K562 (cell line): ENCODE measurements at regions not wholly inside any gene's neighbourhood (a gene's known extent, or its start where the extent isn't known, plus 50 kb on each side); places are given as distances from the start of the nearest gene placed in this dataset.

Source experiments
- ATAC-seq: fragments of 200-7000 bp; cut with Tn5 transposase; 3 replicates; pipeline ENCODE4 v1.9.1; 2020; ENCODE audit warnings: moderate library complexity
- BruUV-seq: library from RNA; stranded (reverse); fragments of 400-500 nt; replicated peaks from 2 replicates; lab custom pipeline; 2021; lab: Mats Ljungman, UMichigan
- CTCF ChIA-PET: fragments of 300-600 bp; formaldehyde crosslinking; extraction: SDS; loops from one replicate; lab custom pipeline; 2021; ENCODE audit warnings: low intra/inter-chr PET ratio; lab: Yijun Ruan, JAX
- POLR2A ChIA-PET: fragments of 300-600, 350-650 bp; sonication (Branson Sonifier 250); formaldehyde crosslinking; extraction: SDS; loops from one replicate; lab custom pipeline; 2021; ENCODE audit warnings: antibody characterized with exemption, inconsistent platforms; lab: Yijun Ruan, JAX
- DNase-seq, 4 experiments: peaks; one replicate each; pipeline versions ENCODE4 v3.0.0 to v3.0.0-alpha.2; 2011 to 2018; ENCODE audit warnings: low spot score in 3 of 4, mixed read lengths in 3 of 4; ENCODE audit errors: extremely low read depth in 1 of 4
- FAIRE-seq: peaks from 2 replicates; lab custom pipeline; 2011; peaks lifted over from hg19 to GRCh38; lab: Jason Lieb, UNC
- H2AFZ ChIP-seq: 2 replicates; pipeline ENCODE4 v1.6.0; 2011; ENCODE audit warnings: low read depth, low read length, control low read depth, inconsistent platforms
- H3K27ac ChIP-seq: fragments of 200-600 bp; 3 replicates; pipeline ENCODE4 v1.8.0; 2011; ENCODE audit warnings: low read depth, mild to moderate bottlenecking, control low read depth, inconsistent platforms, low read length, moderate library complexity, mixed read lengths; ENCODE audit errors: extremely low read depth
- H3K27me3 ChIP-seq, 2 experiments: fragments of 300-600 bp in 1 of 2; 2 replicates in 1 of 2; 3 replicates in 1 of 2; pipeline versions ENCODE4 v1.6.0 to v1.8.0; 2011; ENCODE audit warnings: inconsistent platforms in 2 of 2, low read length in 2 of 2, mild to moderate bottlenecking in 1 of 2, mixed read lengths in 1 of 2, moderate library complexity in 1 of 2; ENCODE audit not compliant: control insufficient read depth in 2 of 2, insufficient read depth in 2 of 2
- H3K36me3 ChIP-seq: fragments of 300-600 bp; 3 replicates; pipeline ENCODE4 v1.8.0; 2011; ENCODE audit warnings: mild to moderate bottlenecking, low read length, inconsistent platforms; ENCODE audit not compliant: control insufficient read depth, insufficient read depth
- H3K4me1 ChIP-seq, 2 experiments: fragments of 200-600 bp in 1 of 2; replicated peaks in 1 of 2; 2 replicates in 1 of 2; 3 replicates in 1 of 2; pipeline versions ENCODE4 v1.5.1 to v1.8.0; 2011; ENCODE audit warnings: inconsistent platforms in 2 of 2, low read length in 2 of 2, mild to moderate bottlenecking in 1 of 2, mixed read lengths in 1 of 2, moderate library complexity in 1 of 2; ENCODE audit not compliant: control insufficient read depth in 2 of 2, insufficient read depth in 2 of 2
- H3K4me2 ChIP-seq: 2 replicates; pipeline ENCODE4 v1.6.1; 2011; ENCODE audit warnings: low read length, control low read depth, inconsistent platforms, mixed read lengths; ENCODE audit not compliant: insufficient read depth
- H3K4me3 ChIP-seq: fragments of 200-600 bp; sonication (generic), shearing (Covaris generic); 2 replicates; pipeline ENCODE4 v1.5.1; 2016; ENCODE audit warnings: control low read depth, inconsistent platforms
- H3K79me2 ChIP-seq: fragments of 200-600 bp; 3 replicates; pipeline ENCODE4 v1.8.0; 2011; ENCODE audit warnings: low read length, inconsistent platforms; ENCODE audit not compliant: control insufficient read depth, insufficient read depth
- H3K9ac ChIP-seq, 2 experiments: 2 replicates each; pipeline versions ENCODE4 v1.6.0 to v1.6.1; 2011; ENCODE audit warnings: low read depth in 2 of 2, low read length in 2 of 2, control low read depth in 1 of 2, inconsistent platforms in 1 of 2, mild to moderate bottlenecking in 1 of 2, mixed read lengths in 1 of 2; ENCODE audit not compliant: insufficient read depth in 1 of 2
- H3K9me1 ChIP-seq: one replicate; pipeline ENCODE4 v1.6.0; 2011; ENCODE audit warnings: inconsistent platforms, mild to moderate bottlenecking, low read length, moderate library complexity; ENCODE audit not compliant: control insufficient read depth, insufficient read depth
- H3K9me3 ChIP-seq: replicated peaks from 2 replicates; pipeline ENCODE4 v1.5.1; 2011; ENCODE audit warnings: low read depth, low read length, inconsistent platforms; ENCODE audit not compliant: control insufficient read depth, insufficient read depth
- H4K20me1 ChIP-seq: replicated peaks from 2 replicates; pipeline ENCODE4 v1.6.1; 2011; ENCODE audit warnings: low read length, inconsistent platforms, mixed read lengths; ENCODE audit not compliant: control insufficient read depth, insufficient read depth
- ATF6 ChIP-seq: sonication (generic); formaldehyde crosslinking; IDR thresholded peaks from 2 replicates; pipeline ENCODE4 v1.4.0; 2020; ENCODE audit warnings: mild to moderate bottlenecking, missing genetic modification reagents
- EHMT2 ChIP-seq: fragments of 450-650 bp; IDR thresholded peaks from 2 replicates; pipeline ENCODE4 v1.6.1; 2018; ENCODE audit warnings: antibody characterized with exemption
- GMEB1 ChIP-seq: fragments of 250-450 bp; sonication (Bioruptor Pico); IDR thresholded peaks from 2 replicates; pipeline ENCODE4 v1.4.0; 2020; ENCODE audit warnings: mild to moderate bottlenecking
- HDAC1 ChIP-seq, 2 experiments: fragments of 450-650 bp; IDR thresholded peaks; 2 replicates each; pipeline ENCODE4 v1.6.1; 2016 to 2017; ENCODE audit warnings: inconsistent platforms in 1 of 2, mild to moderate bottlenecking in 1 of 2, moderate library complexity in 1 of 2
- KLF13 ChIP-seq: fragments of 450-650 bp; IDR thresholded peaks from 2 replicates; pipeline ENCODE4 v1.6.1; 2016; ENCODE audit warnings: missing genetic modification characterization, low read depth, mild to moderate bottlenecking, missing compliant biosample characterization, moderate library complexity, borderline replicate concordance
- MAFF ChIP-seq: IDR thresholded peaks from 2 replicates; pipeline ENCODE4 v1.6.1; 2012; ENCODE audit warnings: low read length, improper control_type of control experiment
- MAFK ChIP-seq: IDR thresholded peaks from 2 replicates; pipeline ENCODE4 v1.6.1; 2011; ENCODE audit warnings: low read length, improper control_type of control experiment
- MTA1 ChIP-seq: fragments of 450-650 bp; IDR thresholded peaks from 2 replicates; pipeline ENCODE4 v1.6.1; 2017; ENCODE audit warnings: borderline replicate concordance
- MYNN ChIP-seq, 2 experiments: sonication (generic); formaldehyde crosslinking in 1 of 2; IDR thresholded peaks; 2 replicates each; pipeline versions ENCODE4 v1.5.0 to v1.6.1; 2016 to 2020; ENCODE audit warnings: antibody characterized with exemption in 1 of 2, missing genetic modification reagents in 1 of 2
- OTX1 ChIP-seq: fragments of 450-650 bp; formaldehyde crosslinking; IDR thresholded peaks from 2 replicates; pipeline ENCODE4 v1.4.0; 2022; ENCODE audit warnings: mild to moderate bottlenecking
- RAD21 ChIP-seq, 2 experiments: fragments of 250-450 bp in 1 of 2; fragments of 450-650 bp in 1 of 2; sonication (Bioruptor Pico) in 1 of 2; formaldehyde crosslinking in 1 of 2; IDR thresholded peaks in 1 of 2; conservative IDR thresholded peaks in 1 of 2; 2 replicates each; pipeline versions ENCODE4 v1.4.0 to v1.8.0; 2020 to 2022; ENCODE audit warnings: mild to moderate bottlenecking in 2 of 2, moderate library complexity in 1 of 2
- RBM39 ChIP-seq: fragments of 200-400 bp; formaldehyde crosslinking; optimal IDR thresholded peaks from 2 replicates; pipeline ENCODE3; 2018; ENCODE audit warnings: low read depth, low read length
- SNAPC5 ChIP-seq: fragments of 250-450 bp; sonication (Bioruptor Pico); IDR thresholded peaks from 2 replicates; pipeline ENCODE4 v1.8.0; 2021; ENCODE audit warnings: moderate library complexity, mild to moderate bottlenecking, inconsistent platforms
- SUPT5H ChIP-seq: fragments of 450-650 bp; IDR thresholded peaks from 2 replicates; pipeline ENCODE4 v1.6.1; 2016
- TAF9B ChIP-seq: fragments of 450-650 bp; IDR thresholded peaks from 2 replicates; pipeline ENCODE4 v1.6.1; 2018; ENCODE audit warnings: mild to moderate bottlenecking; ENCODE audit not compliant: partially characterized antibody
- WHSC1 ChIP-seq: IDR thresholded peaks from one replicate; pipeline ENCODE4 v1.6.1; 2012; ENCODE audit warnings: low read length, control low read depth, inconsistent platforms
- ZNF780A ChIP-seq: fragments of 250-450 bp; sonication (Bioruptor Pico); IDR thresholded peaks from 2 replicates; pipeline ENCODE4 v1.5.0; 2021; ENCODE audit warnings: mild to moderate bottlenecking
- WGBS: fragments of 100-300 bp; shearing (Covaris generic); methylation state at CpG from one replicate; pipeline ENCODE4 v1.1.6; 2016; ENCODE audit warnings: low coverage, mixed read lengths; ENCODE audit not compliant: insufficient coverage; ENCODE audit errors: missing lambda C conversion rate; 5-methylcytosine and 5-hydroxymethylcytosine counted together
- in situ Hi-C: fragments of 300-500 bp; cut with MboI; formaldehyde crosslinking; loops from 4 replicates; pipeline ENCODE4 v1.15.0; 2018; ENCODE audit warnings: inconsistent platforms, mixed read lengths
- intact Hi-C: fragments of 100-400 bp; cut with micrococcal nuclease; formaldehyde crosslinking; loops from 2 replicates; pipeline ENCODE4 v1.14.2; 2022
- TF ChIP-seq, protein P1 (sequence below): IDR thresholded peaks from 2 replicates; pipeline ENCODE4 v1.6.1; 2011; ENCODE audit not compliant: insufficient read length; ENCODE audit errors: extremely low read depth

DNA sequence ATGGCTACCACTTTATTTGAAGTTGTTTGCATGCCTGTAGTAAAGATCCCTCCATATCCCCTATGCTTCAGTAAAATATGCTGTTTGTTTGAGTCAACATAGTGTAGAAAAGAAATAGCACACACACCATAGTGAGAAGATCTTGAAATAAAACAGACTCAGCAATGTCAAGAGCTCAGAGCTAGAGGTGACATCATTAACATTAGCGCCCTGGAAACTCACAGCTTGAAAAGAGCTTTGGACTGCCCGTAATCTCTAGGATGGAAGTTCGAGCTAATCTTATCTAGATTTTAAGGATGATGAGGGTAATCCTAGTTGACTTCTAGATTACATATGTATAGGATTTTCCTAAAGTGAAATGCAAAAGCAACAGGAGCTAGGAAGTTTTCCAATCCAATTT, 275.6 kb downstream of the SMARCA1 start (continued):
- TF ChIP-seq SNAPC5 = no peak

GRCh38 chrX:129239371-129239770, 283.9 kb downstream of the SMARCA1 start:
- no peak overlapping the region for H2AFZ ChIP-seq
- no peak overlapping the region for H3K9ac ChIP-seq
- WGBS = 7% methylated on average over 2 of the region's 2 CpGs
- no peaks in the 10 kb centered on the region for H3K4me1 ChIP-seq
- CTCF ChIA-PET = no interaction called here
- ATAC-seq = no peak
- BruUV-seq = no TSS peak
- no peaks in the 10 kb centered on the region for H3K36me3 ChIP-seq
- H3K79me2 ChIP-seq = no peaks in the 10 kb centered on the region
- intact Hi-C loops = no loop called here
- no peaks in the 10 kb centered on the region for H4K20me1 ChIP-seq
- POLR2A ChIA-PET = no interaction called here
- H3K4me3 ChIP-seq = no peak overlapping the region
- no peaks in the 10 kb centered on the region for H3K9me1 ChIP-seq
- no peak for TF ChIP-seq MTA1
- TF ChIP-seq MAFF = no peak
- no peak for TF ChIP-seq KLF13
- no peak for TF ChIP-seq MYNN (IDR thresholded peaks at IDR 0.05)
- TF ChIP-seq MYNN (CRISPR knock-in tag; IDR thresholded peaks at IDR 0.05) = no peak
- no peak for TF ChIP-seq RAD21 (CRISPR knock-in tag; conservative IDR thresholded peaks at IDR 0.05 in 1 of 2, IDR thresholded peaks at IDR 0.05 in 1 of 2)
- TF ChIP-seq WHSC1 = no peak
- no peak for TF ChIP-seq ZNF780A
- TF ChIP-seq OTX1 (CRISPR knock-in tag) = no peak
- no peak for TF ChIP-seq TAF9B
- TF ChIP-seq RBM39 = no peak
- TF ChIP-seq ATF6 (CRISPR knock-in tag) = no peak
- TF ChIP-seq MAFK = no peak
- TF ChIP-seq, protein P1, sequence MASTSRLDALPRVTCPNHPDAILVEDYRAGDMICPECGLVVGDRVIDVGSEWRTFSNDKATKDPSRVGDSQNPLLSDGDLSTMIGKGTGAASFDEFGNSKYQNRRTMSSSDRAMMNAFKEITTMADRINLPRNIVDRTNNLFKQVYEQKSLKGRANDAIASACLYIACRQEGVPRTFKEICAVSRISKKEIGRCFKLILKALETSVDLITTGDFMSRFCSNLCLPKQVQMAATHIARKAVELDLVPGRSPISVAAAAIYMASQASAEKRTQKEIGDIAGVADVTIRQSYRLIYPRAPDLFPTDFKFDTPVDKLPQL = no peak
- no peak for TF ChIP-seq EHMT2
- TF ChIP-seq HDAC1 (IDR thresholded peaks at IDR 0.05) = no peak
- no peak for TF ChIP-seq GMEB1 (CRISPR knock-in tag)
- no peak for TF ChIP-seq SUPT5H
- TF ChIP-seq, all 486 proteins: peak for 0
- in situ Hi-C loops = no loop called here
- H3K9me3 ChIP-seq = no peaks in the 10 kb centered on the region
- DNase-seq (no peak), FAIRE-seq (no peak)
- no peak overlapping the region for H3K4me2 ChIP-seq
- no peaks in the 10 kb centered on the region for H3K27me3 ChIP-seq
- no peak overlapping the region for H3K27ac ChIP-seq
